H1 (cell line): ENCODE measurements at regions not wholly inside any gene's neighbourhood (a gene's known extent, or its start where the extent isn't known, plus 50 kb on each side); places are given as distances from the start of the nearest gene placed in this dataset.

Experiments used
- CHD2 ChIP-seq: IDR thresholded peaks from 2 replicates; pipeline ENCODE4 v1.6.1; 2012; ENCODE audit warnings: low read length, improper control_type of control experiment
- CHD7 ChIP-seq: fragments of 300-600 bp; sonication (generic); IDR thresholded peaks from 2 replicates; pipeline ENCODE4 v1.7.1; 2012; ENCODE audit warnings: low read length, moderate library complexity, mild to moderate bottlenecking, inconsistent platforms; ENCODE audit not compliant: insufficient replicate concordance
- CREB1 ChIP-seq: IDR thresholded peaks from 2 replicates; pipeline ENCODE4 v1.6.1; 2012; ENCODE audit warnings: inconsistent platforms
- JUND ChIP-seq: IDR thresholded peaks from 2 replicates; pipeline ENCODE4 v1.6.1; 2011; ENCODE audit warnings: mild to moderate bottlenecking, improper control_type of control experiment, low read length
- RNF2 ChIP-seq: fragments of 200-900, 300-1000 bp; sonication (generic); IDR thresholded peaks from 2 replicates; pipeline ENCODE4 v1.7.1; 2016; ENCODE audit warnings: borderline replicate concordance, low read depth, mild to moderate bottlenecking, antibody characterized with exemption, low read length; ENCODE audit not compliant: poor library complexity, severe bottlenecking; ENCODE audit errors: missing control alignments
- SP1 ChIP-seq: IDR thresholded peaks from 2 replicates; pipeline ENCODE4 v1.6.1; 2011; ENCODE audit warnings: low read depth, low read length

- TF ChIP-seq RNF2 (no peak), JUND (no peak), CHD2 (no peak), SP1 (no peak), CHD7 (no peak), CREB1 (no peak)
Measured at GRCh38 chr12:92271341-92271740, 125.7 kb upstream of the BTG1 start (continued).
